Effector CD8-positive, alpha-beta T cell (primary cell): ENCODE measurements at regions not wholly inside any gene's neighbourhood (a gene's known extent, or its start where the extent isn't known, plus 50 kb on each side); places are given as distances from the start of the nearest gene placed in this dataset.
"Not testable (repeated sequence)": the region's sequence is repeated elsewhere in the genome, so short reads cannot be mapped to it uniquely, and the experiment has no call there.

Experiments
- DNase-seq: peaks from one replicate; lab custom pipeline; 2025; lab: John Stamatoyannopoulos, UW

DNA sequence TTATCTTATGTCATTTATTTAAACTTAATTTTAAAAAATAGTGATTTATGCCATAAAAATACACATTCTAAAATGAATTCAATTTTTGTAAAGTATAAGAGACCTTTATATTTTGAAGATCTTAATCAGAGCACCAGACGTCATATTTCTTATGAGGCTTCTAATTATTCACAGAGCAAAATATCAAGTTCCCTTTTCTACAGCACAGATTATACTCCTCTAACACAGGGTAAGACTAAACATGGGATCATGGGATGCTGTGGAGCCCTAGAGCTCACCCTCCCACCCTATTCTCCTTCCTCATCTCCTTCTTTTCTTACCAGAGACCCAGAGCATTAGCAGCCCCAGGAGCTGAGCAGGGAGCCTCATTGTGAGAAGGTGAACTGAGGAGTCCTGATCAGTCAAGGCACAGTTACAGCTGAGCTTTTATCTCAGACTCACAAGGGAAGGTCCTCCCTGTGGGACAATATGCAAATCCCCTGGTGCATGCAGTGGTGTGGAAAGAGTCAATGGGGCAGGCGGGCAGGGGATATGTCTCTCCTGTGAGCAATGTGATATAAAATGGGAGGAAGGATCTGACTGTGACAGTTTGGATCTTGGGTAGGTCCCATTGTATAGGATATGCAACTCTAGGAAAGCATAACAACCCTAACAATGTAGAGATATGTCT is 530.7 kb downstream of the RPIA start:
- not testable (repeated sequence) for DNase-seq

DNA sequence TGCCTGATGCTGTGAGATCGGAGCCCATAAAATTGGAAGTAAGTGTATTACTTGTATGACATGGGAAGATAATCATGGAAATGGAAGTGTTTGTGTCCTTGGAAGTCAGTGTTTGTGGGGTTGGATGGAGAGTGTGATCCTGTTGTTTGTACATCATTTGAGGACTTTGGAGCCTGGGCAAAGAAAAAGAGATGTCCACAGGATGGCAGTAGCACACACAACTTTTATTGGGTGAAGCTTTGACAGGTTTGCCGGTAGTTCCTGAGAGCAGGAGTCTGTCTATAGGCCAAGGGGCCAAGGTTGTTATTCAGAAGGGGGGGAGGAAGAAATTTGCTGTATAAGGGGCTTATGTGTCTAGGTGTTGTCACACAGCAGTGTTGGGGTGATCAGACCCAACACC is 533.3 kb downstream of the RPIA start:
- DNase-seq, result not testable (repeated sequence)

DNA sequence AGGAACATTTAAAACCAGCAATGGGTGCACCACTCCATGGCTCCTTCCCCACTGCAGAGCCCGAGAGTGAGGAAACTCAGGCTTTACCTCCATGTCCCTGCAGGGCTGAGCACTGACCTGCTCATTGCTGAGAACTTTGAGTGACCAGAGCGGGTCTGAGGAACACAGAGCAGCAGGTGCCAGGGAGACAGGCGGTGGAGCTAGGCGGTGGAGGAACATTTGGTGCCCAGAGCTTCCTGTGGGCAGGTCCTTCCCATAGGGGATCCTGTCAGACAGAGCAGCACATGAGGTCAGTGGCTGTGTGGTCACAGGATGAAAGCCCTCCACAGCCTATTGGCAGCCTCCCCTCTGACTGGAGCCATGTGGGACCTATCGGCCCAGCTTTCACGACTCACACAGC is 538.5 kb downstream of the RPIA start:
- DNase-seq, result not testable (repeated sequence)

DNA sequence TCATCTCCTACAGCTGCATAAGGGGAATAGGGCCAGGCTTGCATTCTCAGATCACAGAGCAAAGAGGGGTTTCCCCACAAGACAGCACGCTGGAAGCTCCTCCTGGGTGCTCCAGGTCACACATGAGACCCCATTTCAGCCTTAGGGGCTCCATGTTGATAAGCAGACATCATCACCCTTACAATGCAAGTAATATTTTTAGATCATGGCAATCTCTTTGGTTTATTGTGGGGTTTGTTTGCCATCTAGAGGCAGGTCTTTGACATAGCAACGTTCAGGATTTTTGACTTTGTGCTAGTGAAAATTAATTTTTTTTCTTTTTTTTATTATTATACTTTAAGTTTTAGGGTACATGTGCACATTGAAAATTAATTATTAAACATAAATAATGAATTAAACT is 539.8 kb downstream of the RPIA start:
- DNase-seq, result not testable (repeated sequence)

DNA sequence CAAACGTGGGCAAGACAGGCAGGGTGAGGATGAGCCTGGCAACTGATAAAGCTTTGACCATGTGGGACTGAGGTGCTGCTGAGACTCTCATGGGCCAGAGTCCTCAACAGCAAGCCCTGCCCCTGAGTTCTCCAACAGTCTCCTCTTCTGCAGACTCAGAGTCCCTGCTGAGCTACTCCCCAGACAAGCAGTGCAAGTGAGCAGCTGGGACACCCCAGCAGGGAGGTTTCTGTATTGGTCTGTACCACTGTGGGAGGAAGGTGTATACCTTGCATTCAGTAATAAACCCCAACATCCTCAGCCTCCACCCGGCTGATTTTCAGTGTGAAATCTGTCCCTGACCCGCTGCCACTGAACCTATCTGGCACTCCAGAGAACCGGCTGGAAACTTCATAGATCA is 542.5 kb downstream of the RPIA start:
- DNase-seq, result not testable (repeated sequence)

DNA sequence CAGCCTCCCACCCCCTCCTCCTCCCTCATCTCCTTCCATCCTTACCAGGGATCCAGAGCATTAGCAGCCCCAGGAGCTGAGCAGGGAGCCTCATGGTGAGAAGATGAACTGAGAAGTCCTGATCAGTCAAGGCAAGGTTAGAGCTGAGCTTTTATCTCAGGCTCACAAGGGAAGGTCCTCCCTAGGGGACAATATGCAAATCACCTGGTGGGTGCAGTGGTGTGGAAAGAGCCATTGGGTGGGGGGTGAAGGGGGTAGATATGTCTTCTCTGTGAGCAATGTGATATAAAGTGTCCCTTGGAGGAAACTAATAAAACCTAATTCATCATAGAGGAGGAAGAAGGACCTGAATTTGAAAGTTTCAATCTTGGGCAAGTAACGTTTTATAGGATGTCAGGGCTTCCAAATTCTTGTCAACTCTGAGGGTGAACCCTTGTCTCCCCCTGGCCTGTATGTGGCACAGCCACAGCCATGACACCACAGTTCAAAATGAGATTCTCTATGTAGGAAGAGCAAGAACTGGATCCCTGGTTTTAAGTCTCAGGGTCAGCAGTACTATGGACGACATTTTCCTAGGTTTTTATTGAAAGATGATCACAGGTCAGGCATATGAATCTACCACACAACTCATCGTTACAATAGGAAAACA is 543.5 kb downstream of the RPIA start:
- not testable (repeated sequence) for DNase-seq

DNA sequence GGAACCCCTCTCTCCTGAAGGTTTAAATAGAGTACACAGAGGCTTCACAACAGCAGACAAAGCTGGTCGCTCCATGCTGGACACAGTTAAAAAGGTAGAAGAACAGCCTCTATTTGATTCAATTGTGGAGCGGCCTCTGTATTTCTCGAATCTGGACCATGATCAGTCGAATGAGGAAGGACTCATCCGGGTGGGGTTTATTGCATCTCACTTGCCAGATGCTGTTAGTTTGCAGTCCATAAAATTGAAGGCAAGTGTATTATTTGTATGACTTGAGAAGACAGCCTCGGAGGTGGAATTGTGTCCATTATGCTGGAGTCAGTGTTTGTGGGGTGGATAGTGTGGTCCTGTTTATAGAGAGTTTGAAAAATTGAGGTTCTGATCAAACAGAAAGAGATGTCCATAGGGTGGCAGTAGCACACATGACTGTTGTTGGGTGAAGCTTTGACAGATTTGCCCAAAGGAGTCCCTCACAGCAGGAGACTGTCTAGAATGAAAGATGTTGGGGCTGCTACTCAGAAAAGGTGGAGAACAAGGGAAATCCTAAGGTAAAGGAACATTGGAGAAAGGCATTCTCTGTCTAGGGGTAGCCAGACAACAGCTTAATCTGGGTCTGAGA is 545.5 kb downstream of the RPIA start:
- not testable (repeated sequence) for DNase-seq

DNA sequence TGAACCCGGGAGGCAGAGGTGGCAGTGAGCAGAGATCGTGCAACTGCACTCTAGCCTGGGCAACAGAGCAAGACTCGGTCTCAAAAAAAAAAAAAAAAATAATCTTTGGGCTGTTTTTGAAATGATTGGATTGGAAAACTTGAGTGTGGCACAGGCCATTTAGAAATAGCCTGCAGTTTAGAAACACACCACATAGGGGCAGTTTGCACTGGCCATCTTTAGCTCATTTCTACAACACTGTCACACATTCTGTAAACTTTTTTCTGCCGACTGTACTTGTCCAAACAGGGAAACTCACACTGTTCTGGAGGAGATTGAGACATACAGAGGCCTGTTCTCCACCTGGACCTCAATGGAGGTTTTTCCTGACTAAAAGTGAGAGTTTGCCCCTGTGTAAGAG is 546.3 kb downstream of the RPIA start:
- DNase-seq, result not testable (repeated sequence)

DNA sequence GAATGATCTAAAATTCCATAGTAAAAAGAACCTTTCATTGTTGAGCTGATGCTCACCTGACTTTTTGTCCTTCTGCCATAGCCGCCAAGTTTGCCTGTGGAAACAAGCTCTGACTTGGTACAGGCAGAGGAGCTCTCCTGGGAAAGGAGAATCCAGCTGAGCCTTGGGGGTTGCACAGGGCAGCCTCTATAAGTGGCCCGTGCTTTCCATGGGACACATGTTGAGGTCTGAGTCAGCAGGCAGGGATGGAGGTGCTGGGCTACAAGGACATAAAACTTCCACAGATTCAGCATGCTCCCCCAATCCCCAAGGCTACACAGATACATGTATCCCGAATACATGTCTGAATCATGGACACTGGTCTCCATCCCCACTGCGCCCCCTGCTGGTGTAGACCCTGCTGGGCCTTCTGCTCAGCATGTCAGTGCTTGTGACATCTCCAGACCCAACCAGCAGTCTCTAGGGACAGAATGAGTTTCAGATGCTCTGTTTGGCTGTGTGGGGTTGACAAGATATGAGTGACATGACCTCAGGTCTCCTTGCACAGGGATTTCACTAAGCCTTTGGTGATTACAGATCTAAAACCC is 551.7 kb downstream of the RPIA start:
- not testable (repeated sequence) for DNase-seq

DNA sequence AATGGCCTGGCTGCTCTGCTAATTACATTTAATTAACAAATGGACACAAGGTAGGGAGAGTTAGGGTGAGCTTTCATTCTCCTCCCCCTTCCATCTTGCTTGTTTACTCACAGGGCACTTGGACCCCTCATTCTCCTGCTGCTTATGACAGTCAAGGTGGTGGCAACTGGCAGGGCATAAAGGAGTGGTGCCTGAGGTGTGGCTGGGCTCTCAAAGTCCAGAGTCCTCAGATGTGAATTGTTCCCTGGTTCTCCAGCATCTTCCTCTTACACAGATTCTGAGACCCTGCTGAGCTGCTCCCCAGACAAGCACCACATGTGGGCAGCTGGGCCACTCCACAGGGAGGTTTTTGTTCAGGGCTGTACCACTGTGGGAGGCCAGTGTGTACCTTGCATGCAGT is 552.9 kb downstream of the RPIA start:
- DNase-seq, result not testable (repeated sequence)

DNA sequence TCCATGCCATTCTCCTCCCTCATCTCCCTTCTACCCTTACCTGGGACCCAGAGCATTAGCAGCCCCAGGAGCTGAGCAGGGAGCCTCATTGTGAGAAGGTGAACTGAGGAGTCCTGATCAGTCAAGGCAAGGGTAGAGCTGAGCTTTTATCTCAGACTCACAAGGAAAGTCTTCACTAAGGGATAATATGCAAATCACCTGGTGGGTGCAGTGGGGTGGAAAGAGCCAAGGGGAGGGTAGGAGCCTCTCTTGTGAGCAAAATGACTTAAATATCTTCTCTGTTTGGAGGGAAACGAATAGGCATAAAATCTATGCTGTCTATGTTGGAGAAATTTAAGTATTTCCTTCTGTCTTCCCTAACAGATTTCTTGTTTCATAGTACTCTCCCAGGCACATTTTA is 554.0 kb downstream of the RPIA start:
- not testable (repeated sequence) for DNase-seq

DNA sequence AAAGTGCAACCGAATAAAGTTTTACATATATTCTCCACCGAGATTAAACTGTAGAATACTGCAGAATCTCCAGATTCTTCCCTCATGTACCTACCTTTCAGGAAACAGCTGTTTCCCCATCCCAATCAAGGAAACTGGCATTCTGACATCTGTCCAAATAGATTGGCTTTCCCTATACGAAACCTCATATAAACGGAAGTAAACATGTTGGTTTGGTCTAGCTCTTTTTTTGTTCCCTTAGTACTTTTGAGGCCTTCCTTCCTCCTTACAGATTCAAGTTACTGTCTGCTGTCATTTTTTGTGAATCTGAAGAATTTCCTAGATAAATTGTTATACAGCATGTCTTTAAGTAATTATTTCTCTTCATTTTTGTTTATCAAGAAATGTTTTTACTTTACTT is 554.6 kb downstream of the RPIA start:
- not testable (repeated sequence) for DNase-seq

DNA sequence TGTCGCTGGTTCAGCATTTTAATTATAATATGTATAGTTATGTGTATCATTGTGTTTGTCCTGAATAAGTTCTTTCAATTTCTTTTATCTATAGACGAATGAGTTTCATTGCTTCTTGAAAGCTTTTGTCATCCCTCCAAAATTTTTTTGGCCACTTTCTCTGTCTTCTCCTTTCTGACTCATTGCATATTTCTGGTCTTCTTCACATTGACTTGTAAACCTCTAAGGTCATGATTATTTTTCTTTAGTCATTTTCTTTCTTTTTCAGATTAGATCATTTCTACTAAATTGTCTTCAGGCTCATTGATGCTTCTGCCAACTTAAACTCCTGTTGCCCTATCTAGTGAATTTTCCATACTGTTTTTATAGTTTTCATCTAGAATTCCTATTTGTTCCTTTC is 555.1 kb downstream of the RPIA start:
- not testable (repeated sequence) for DNase-seq

DNA sequence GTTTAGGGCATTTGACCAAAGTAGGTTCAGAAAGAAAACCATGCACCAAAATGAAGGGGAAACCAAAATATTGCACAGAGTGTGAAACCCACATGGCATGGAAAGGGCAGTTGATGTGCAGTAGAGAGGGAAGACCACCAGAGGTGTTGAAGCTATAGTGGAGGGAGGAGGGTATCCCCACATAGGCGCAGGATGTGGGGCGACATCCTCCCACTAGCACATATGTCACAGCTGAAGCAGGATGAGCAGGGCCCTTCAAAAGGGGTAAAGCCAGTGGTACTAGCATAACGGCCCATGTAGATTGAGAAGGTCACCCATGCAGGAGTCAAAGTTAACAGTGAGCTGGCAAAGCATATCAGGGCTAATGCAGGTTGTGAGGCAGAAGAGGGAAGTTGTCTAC is 563.5 kb downstream of the RPIA start:
- DNase-seq, result not testable (repeated sequence)

DNA sequence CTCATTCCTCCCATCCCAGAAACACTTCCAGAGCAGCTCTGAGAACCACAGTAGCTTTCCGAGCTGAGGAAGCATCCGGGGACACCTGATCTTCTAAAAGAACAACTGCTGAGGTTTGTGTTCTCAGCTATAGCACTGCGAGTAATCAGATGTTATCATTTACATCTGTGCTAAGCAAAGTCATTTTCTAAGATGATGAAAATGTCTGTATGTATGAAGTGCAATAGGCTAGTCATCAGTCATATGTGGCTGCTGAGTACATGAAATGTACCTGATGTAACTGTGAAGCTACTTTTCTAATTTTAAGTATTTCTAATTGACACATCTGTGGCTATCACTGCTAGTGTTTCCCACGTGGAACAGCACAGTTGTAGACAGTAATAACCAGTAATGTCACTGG is 582.0 kb downstream of the RPIA start:
- DNase-seq, result not testable (repeated sequence)

DNA sequence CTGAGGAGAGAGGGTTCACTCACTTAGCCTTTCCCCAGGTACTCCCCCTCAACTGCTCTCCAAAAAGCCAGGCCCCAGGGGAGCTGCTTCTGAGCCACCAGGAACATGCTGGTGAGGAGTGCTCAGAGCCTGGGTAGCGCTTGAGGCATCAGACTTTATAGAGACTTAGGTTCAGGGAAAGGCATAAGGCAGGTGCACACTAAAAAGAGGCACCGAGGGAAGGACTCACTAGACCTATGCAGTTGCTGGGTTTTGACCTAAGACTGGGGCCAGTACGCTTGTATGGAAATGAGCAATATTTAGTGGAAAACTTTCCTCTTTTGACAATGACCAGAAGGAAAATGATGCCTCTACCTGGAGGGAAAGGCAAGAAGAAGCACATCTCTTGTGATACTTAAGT is 589.1 kb downstream of the RPIA start:
- DNase-seq, result not testable (repeated sequence)

DNA sequence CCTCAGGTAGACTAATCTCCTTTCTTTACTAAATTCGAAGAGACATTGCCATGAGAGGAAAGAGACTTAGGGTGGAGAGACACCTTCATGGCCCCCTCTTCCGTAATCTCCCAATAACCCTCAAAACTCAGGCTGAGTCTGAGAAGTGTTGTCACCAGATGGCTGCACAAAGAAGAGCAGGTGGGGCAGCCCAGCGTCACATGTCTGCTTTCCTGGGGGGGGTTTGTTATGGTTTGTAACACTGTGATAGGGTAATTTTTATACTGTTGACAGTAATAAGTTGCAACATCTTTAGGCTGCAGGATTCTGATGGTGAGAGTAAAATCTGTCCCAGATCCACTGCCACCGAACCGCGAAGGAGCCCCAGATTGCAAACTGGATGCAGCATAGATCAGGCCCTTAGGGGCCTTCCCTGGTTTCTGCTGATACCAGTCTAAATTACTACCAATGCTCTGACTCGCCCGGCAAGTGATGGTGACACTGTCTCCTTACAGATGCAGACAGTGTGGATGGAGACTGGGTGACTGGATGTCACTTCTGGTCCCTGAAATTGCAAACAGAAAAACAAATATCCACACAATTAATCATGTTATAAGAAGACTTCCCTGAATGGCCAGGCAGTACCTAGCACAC is 595.1 kb downstream of the RPIA start:
- DNase-seq, result not testable (repeated sequence)

DNA sequence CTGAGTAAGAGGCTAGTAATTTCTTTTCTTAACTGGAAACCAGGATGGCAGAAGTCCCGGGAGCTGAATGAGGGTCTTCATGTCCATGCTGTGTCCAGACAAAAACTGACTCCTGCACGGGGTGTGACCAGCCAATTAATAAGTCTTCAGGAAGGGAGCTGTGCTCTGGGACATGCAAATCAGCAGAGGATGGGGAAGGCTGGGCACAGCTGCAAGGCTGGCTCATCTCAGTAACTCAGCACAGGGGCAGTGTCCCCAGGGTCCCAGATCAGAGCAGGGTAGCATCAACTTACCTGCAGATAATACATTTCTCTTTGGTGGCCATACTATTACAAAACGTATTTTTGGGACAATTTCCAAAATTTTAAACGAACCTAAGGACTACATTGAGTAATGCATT is 595.6 kb downstream of the RPIA start:
- DNase-seq, result not testable (repeated sequence)

DNA sequence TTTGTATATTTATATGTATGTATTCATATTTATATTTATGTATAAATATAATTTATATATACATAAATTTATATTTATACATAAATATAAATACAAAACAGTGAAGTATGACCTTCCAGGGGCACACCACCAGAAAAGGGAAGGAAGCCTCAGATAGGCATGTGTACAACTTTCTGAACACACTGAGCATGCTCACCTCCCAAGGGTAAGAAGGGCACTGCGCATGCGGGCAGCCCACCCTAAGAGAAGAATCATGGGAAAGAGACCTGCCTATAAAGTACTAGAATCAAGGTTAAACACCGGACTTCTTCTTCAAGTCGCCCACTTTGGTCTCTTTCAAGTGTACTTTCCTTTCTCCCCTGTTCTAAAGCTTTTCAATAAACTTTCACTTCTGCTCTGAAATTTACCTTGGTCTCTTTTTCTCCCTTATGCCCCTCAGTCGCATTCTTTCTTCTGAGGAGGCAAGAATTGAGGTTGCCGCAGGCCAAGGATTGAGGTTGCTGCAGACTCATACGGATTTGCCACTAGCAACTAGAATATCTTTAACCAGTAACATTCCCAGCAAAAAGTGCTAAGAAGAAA is 600.3 kb downstream of the RPIA start:
- not testable (repeated sequence) for DNase-seq

DNA sequence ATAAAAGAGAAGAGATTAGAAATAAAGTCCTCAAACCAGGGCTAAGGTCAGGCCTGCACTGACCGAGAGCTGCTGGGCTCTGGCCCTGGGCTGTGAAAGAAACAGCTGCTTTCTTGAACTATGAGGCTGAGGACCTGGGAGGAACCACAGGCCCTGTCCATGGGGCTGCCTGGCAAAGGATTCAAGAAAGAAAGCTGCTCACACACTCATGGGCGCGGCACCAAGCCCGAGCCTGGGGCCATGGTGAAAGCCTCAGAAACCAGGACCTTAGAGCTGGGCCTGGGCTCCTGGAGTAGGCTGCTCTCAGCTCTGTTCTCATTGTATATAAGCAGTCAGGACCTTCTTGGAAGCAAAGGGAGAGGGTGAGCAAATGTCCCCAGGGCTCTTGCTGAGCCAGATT is 601.9 kb downstream of the RPIA start:
- DNase-seq, result not testable (repeated sequence)

DNA sequence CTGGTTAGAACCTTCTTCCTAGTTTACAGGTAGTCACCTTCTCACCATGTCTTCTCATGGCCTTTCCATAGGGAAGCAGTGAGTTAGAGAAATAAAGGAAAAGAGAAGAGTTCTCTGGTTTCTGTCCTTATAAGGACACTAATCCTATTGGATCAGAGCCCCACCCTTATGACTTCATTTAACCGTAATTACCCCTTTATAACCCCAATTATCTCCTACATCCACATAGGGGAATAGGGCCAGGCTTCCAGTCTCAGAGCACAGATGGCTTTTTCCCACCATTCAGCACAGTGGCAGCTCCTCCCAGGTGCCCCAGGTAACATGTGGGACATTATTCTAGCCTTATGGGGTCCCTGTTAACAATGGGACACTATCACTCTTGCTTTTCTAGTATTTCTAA is 602.9 kb downstream of the RPIA start:
- not testable (repeated sequence) for DNase-seq
